ENCODE measurements at regions not wholly inside any gene's neighbourhood (a gene's known extent, or its start where the extent isn't known, plus 50 kb on each side); places are given as distances from the start of the nearest gene placed in this dataset.

DNA sequence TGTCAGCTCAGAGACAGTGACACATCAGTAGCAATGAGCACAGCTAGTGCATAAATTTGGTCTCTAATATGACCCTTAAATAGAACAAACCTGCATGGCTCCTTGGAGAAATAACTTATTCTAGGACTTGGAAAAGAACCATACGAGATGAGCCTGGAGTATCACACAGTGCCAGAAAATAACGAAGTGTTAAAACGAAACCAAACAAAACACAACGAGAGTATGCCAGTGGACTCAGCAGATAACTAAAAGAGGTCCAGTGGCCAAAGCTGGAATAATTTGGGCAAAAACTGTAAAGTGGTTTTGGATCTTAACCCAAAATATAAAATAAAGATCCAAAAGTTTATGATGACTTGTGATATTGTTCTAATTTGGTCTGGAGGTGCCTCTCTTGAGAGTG lies 1599.0 kb upstream of the LRRTM1 start:
- H3K36me3 ChIP-seq (ENCODE audit: insufficient read depth, low read length): no peaks in the 10 kb centered on the region
- no peak for ATAC-seq (ENCODE audit: insufficient read depth, low read depth)
- DNase-seq: no peak
- TF ChIP-seq EZH2 (IDR thresholded peaks at IDR 0.05; ENCODE audit: borderline replicate concordance, low read depth, low read length, severe bottlenecking): no peak
- no peak for TF ChIP-seq CTCF (IDR thresholded peaks at IDR 0.05; ENCODE audit: borderline replicate concordance, extremely low read depth, low read length, poor library complexity, severe bottlenecking)
- H3K27ac ChIP-seq (ENCODE audit: low read length): no peak overlapping the region
- no peaks in the 10 kb centered on the region for H3K79me2 ChIP-seq (ENCODE audit: insufficient read depth, low read length)
- H3K4me1 ChIP-seq (ENCODE audit: insufficient read depth, low read length): no peaks in the 10 kb centered on the region
- H2AFZ ChIP-seq (ENCODE audit: low read depth, low read length): no peak overlapping the region
- no peaks in the 10 kb centered on the region for H3K27me3 ChIP-seq (ENCODE audit: insufficient read depth, low read length, poor library complexity)
- H3K9me3 ChIP-seq (ENCODE audit: insufficient read depth, low read length, severe bottlenecking): no peaks in the 10 kb centered on the region
- no peak overlapping the region for H3K4me3 ChIP-seq (ENCODE audit: low read depth in 1 of 2, low read length in 2 of 2)
- H3K4me2 ChIP-seq (ENCODE audit: insufficient read depth, low read length): no peak overlapping the region
- no peaks in the 10 kb centered on the region for H4K20me1 ChIP-seq (ENCODE audit: insufficient read depth, low read length)
- no peak overlapping the region for H3K9ac ChIP-seq (ENCODE audit: low read depth, low read length)

GRCh38 chr2:81901017-81901416 lies 1596.5 kb upstream of the LRRTM1 start:
- no peaks in the 10 kb centered on the region for H3K9me3 ChIP-seq (ENCODE audit: insufficient read depth, low read length, severe bottlenecking)
- H3K27ac ChIP-seq (ENCODE audit: low read length): no peak overlapping the region
- ATAC-seq (ENCODE audit: insufficient read depth, low read depth) (no peak), DNase-seq (no peak)
- no peak overlapping the region for H3K9ac ChIP-seq (ENCODE audit: low read depth, low read length)
- no peaks in the 10 kb centered on the region for H4K20me1 ChIP-seq (ENCODE audit: insufficient read depth, low read length)
- no peak overlapping the region for H2AFZ ChIP-seq (ENCODE audit: low read depth, low read length)
- H3K79me2 ChIP-seq (ENCODE audit: insufficient read depth, low read length): no peaks in the 10 kb centered on the region
- no peak for TF ChIP-seq EZH2 (IDR thresholded peaks at IDR 0.05; ENCODE audit: borderline replicate concordance, low read depth, low read length, severe bottlenecking)
- peak; percentile 15 for TF ChIP-seq CTCF (IDR thresholded peaks at IDR 0.05; ENCODE audit: borderline replicate concordance, extremely low read depth, low read length, poor library complexity, severe bottlenecking)
- H3K4me3 ChIP-seq (ENCODE audit: low read depth in 1 of 2, low read length in 2 of 2): no peak overlapping the region
- H3K4me2 ChIP-seq (ENCODE audit: insufficient read depth, low read length): no peak overlapping the region
- H3K27me3 ChIP-seq (ENCODE audit: insufficient read depth, low read length, poor library complexity): no peaks in the 10 kb centered on the region
- H3K36me3 ChIP-seq (ENCODE audit: insufficient read depth, low read length): no peaks in the 10 kb centered on the region
- H3K4me1 ChIP-seq (ENCODE audit: insufficient read depth, low read length): no peaks in the 10 kb centered on the region

DNA sequence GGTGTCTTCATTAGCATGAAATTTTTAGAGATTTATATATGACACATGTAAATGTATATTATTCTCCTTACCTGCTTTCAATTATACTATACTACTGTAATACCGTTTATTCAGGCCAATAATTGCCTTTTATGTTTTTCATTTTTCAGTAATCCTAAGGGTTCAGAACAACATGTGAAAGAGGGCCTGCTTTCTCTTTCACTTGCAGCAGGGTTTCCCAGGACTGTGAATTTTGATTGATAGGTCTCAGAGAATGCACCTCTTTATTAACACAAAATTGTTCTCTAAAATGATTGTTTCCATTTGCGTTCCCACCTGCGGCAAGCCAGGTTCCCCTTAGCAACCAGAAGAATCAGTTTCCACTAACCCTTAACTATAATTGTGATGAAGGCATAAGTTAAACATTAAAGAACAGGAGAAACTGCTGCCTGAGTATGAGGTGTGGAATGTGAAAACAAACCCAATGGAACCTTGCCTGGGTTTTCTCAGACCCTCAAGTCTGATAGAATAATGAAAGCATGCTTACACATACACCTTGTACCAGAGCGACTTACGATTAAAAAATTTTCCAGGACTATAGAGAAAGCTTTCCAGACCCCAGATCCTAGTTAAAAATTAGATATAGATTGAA lies 1591.2 kb upstream of the LRRTM1 start:
- Histone ChIP-seq H4K20me1 (ENCODE audit: insufficient read depth, low read length) (no peaks in the 10 kb centered on the region), H3K4me2 (ENCODE audit: insufficient read depth, low read length) (no peak overlapping the region), H3K9ac (ENCODE audit: low read depth, low read length) (no peak overlapping the region), H3K79me2 (ENCODE audit: insufficient read depth, low read length) (no peaks in the 10 kb centered on the region), H3K4me3 (ENCODE audit: low read depth in 1 of 2, low read length in 2 of 2) (no peak overlapping the region), H3K27me3 (ENCODE audit: insufficient read depth, low read length, poor library complexity) (no peaks in the 10 kb centered on the region), H3K4me1 (ENCODE audit: insufficient read depth, low read length) (no peaks in the 10 kb centered on the region), H3K27ac (ENCODE audit: low read length) (no peak overlapping the region), H3K36me3 (ENCODE audit: insufficient read depth, low read length) (no peaks in the 10 kb centered on the region), H3K9me3 (ENCODE audit: insufficient read depth, low read length, severe bottlenecking) (no peaks in the 10 kb centered on the region), H2AFZ (ENCODE audit: low read depth, low read length) (no peak overlapping the region)
- no peak for DNase-seq
- TF ChIP-seq CTCF (IDR thresholded peaks at IDR 0.05; ENCODE audit: borderline replicate concordance, extremely low read depth, low read length, poor library complexity, severe bottlenecking) (no peak), EZH2 (IDR thresholded peaks at IDR 0.05; ENCODE audit: borderline replicate concordance, low read depth, low read length, severe bottlenecking) (no peak)
- ATAC-seq (ENCODE audit: insufficient read depth, low read depth): no peak
